H9 (cell line): ENCODE measurements at regions not wholly inside any gene's neighbourhood (a gene's known extent, or its start where the extent isn't known, plus 50 kb on each side); places are given as distances from the start of the nearest gene placed in this dataset.

ENCODE experiments used
- DNase-seq: peaks from one replicate; pipeline ENCODE4 v3.0.0-alpha.2; 2017
- H2AFZ ChIP-seq: one replicate; pipeline ENCODE4 v1.6.1; 2013; ENCODE audit warnings: mild to moderate bottlenecking, low read length, control low read depth, moderate library complexity
- H2AK5ac ChIP-seq: 2 replicates; pipeline ENCODE4 v1.6.1; 2013; ENCODE audit warnings: low read length, control low read depth, mixed read lengths; ENCODE audit not compliant: insufficient read length
- H2BK120ac ChIP-seq: one replicate; pipeline ENCODE4 v1.6.1; 2013; ENCODE audit warnings: low read depth, mild to moderate bottlenecking, low read length, control low read depth, inconsistent platforms; ENCODE audit not compliant: poor library complexity, severe bottlenecking
- H2BK12ac ChIP-seq: 2 replicates; pipeline ENCODE4 v1.6.1; 2013; ENCODE audit warnings: low read length, control low read depth, mixed read lengths, low read depth; ENCODE audit not compliant: insufficient read length
- H2BK15ac ChIP-seq: 2 replicates; pipeline ENCODE4 v1.6.1; 2013; ENCODE audit warnings: low read depth, low read length, control low read depth
- H2BK20ac ChIP-seq: one replicate; pipeline ENCODE4 v1.6.1; 2013; ENCODE audit warnings: low read depth, mild to moderate bottlenecking, low read length, control low read depth, inconsistent platforms; ENCODE audit not compliant: poor library complexity, severe bottlenecking
- H2BK5ac ChIP-seq: 2 replicates; pipeline ENCODE4 v1.6.1; 2013; ENCODE audit warnings: low read length, control low read depth, mixed read lengths; ENCODE audit not compliant: insufficient read length
- H3K14ac ChIP-seq: 2 replicates; pipeline ENCODE4 v1.6.1; 2013; ENCODE audit warnings: low read length, control low read depth; ENCODE audit not compliant: insufficient read depth
- H3K18ac ChIP-seq: 2 replicates; pipeline ENCODE4 v1.6.1; 2013; ENCODE audit warnings: low read depth, mild to moderate bottlenecking, mixed read lengths, low read length, control low read depth; ENCODE audit not compliant: insufficient read length
- H3K23ac ChIP-seq: 2 replicates; pipeline ENCODE4 v1.6.1; 2013; ENCODE audit warnings: low read length, control low read depth, mixed read lengths, low read depth; ENCODE audit not compliant: insufficient read length
- H3K23me2 ChIP-seq: 2 replicates; pipeline ENCODE4 v1.6.1; 2013; ENCODE audit warnings: low read depth, mild to moderate bottlenecking, mixed read lengths, low read length, control low read depth; ENCODE audit not compliant: insufficient read length, poor library complexity, severe bottlenecking
- H3K27ac ChIP-seq: 2 replicates; pipeline ENCODE4 v1.5.1; 2013; ENCODE audit warnings: low read length, control low read depth, mixed read lengths, low read depth; ENCODE audit not compliant: insufficient read length
- H3K27me3 ChIP-seq: 2 replicates; pipeline ENCODE4 v1.6.1; 2013; ENCODE audit warnings: low read length, control low read depth, inconsistent platforms; ENCODE audit not compliant: insufficient read depth
- H3K4ac ChIP-seq: 2 replicates; pipeline ENCODE4 v1.6.1; 2013; ENCODE audit warnings: low read depth, mild to moderate bottlenecking, control low read depth, inconsistent platforms, low read length, moderate library complexity
- H3K4me1 ChIP-seq: 2 replicates; pipeline ENCODE4 v1.6.1; 2013; ENCODE audit warnings: low read length, control low read depth, inconsistent platforms; ENCODE audit not compliant: insufficient read depth
- H3K4me2 ChIP-seq: 2 replicates; pipeline ENCODE4 v1.6.1; 2013; ENCODE audit warnings: low read length, control low read depth, mixed read lengths; ENCODE audit not compliant: insufficient read length, insufficient read depth
- H3K56ac ChIP-seq: 2 replicates; pipeline ENCODE4 v1.6.1; 2013; ENCODE audit warnings: low read depth, mild to moderate bottlenecking, mixed read lengths, low read length, control low read depth; ENCODE audit not compliant: insufficient read length
- H3K79me1 ChIP-seq: 2 replicates; pipeline ENCODE4 v1.6.1; 2013; ENCODE audit warnings: low read depth, mild to moderate bottlenecking, moderate library complexity, low read length, control low read depth, inconsistent platforms; ENCODE audit not compliant: insufficient read depth, poor library complexity, severe bottlenecking
- H3K79me2 ChIP-seq: 2 replicates; pipeline ENCODE4 v1.6.1; 2013; ENCODE audit warnings: low read length, control low read depth, inconsistent platforms; ENCODE audit not compliant: insufficient read depth
- H3K9ac ChIP-seq: 2 replicates; pipeline ENCODE4 v1.6.1; 2013; ENCODE audit warnings: low read length, control low read depth, mixed read lengths; ENCODE audit not compliant: insufficient read length; ENCODE audit errors: extremely low read depth
- H3K9me3 ChIP-seq: one replicate; pipeline ENCODE4 v1.6.1; 2013; ENCODE audit warnings: low read depth, low read length, inconsistent platforms; ENCODE audit not compliant: control insufficient read depth
- H3T11ph ChIP-seq: one replicate; pipeline ENCODE4 v1.6.1; 2013; ENCODE audit warnings: mild to moderate bottlenecking, low read length, control low read depth, inconsistent platforms
- H4K20me1 ChIP-seq: one replicate; pipeline ENCODE4 v1.6.1; 2013; ENCODE audit not compliant: control insufficient read depth, insufficient read length, insufficient read depth
- H4K5ac ChIP-seq: 2 replicates; pipeline ENCODE4 v1.6.1; 2013; ENCODE audit warnings: low read depth, mild to moderate bottlenecking, mixed read lengths, low read length, control low read depth; ENCODE audit not compliant: insufficient read length
- H4K8ac ChIP-seq: replicated peaks from 2 replicates; pipeline ENCODE4 v1.6.1; 2013; ENCODE audit warnings: low read length, control low read depth, mixed read lengths, low read depth; ENCODE audit not compliant: insufficient read length
- H4K91ac ChIP-seq: 2 replicates; pipeline ENCODE4 v1.6.1; 2013; ENCODE audit warnings: low read depth, mild to moderate bottlenecking, moderate library complexity, mixed read lengths, low read length, control low read depth; ENCODE audit not compliant: insufficient read length
- H3K27ac Mint-ChIP-seq, 3 experiments: 2 replicates in 2 of 3; 3 replicates in 1 of 3; pipeline ENCODE4 v1.8.0; 2020 to 2021; ENCODE audit warnings: mixed read lengths in 3 of 3, mild to moderate bottlenecking in 1 of 3, moderate library complexity in 1 of 3
- H3K27me3 Mint-ChIP-seq: 2 replicates; pipeline ENCODE4 v1.8.0; 2021; ENCODE audit warnings: low read depth, mild to moderate bottlenecking, moderate library complexity, mixed read lengths
- H3K36me3 Mint-ChIP-seq, 3 experiments: 2 replicates in 2 of 3; 3 replicates in 1 of 3; pipeline ENCODE4 v1.8.0; 2020 to 2021; ENCODE audit warnings: low read depth in 3 of 3, mixed read lengths in 3 of 3; ENCODE audit not compliant: insufficient read depth in 1 of 3
- H3K4me1 Mint-ChIP-seq, 2 experiments: 2 replicates each; pipeline ENCODE4 v1.8.0; 2020; ENCODE audit warnings: mixed read lengths in 2 of 2
- H3K4me3 Mint-ChIP-seq, 2 experiments: 2 replicates in 1 of 2; 3 replicates in 1 of 2; pipeline ENCODE4 v1.8.0; 2020 to 2021; ENCODE audit warnings: mild to moderate bottlenecking in 2 of 2, mixed read lengths in 2 of 2, moderate library complexity in 1 of 2
- H3K9me3 Mint-ChIP-seq, 2 experiments: 2 replicates in 1 of 2; 3 replicates in 1 of 2; pipeline ENCODE4 v1.8.0; 2020; ENCODE audit warnings: mild to moderate bottlenecking in 2 of 2, mixed read lengths in 2 of 2, moderate library complexity in 1 of 2
- WGBS: extraction: QIAGEN DNeasy Blood & Tissue Kit; methylation state at CpG from one replicate; pipeline ENCODE4 v1.1.7; 2013; ENCODE audit warnings: missing lambda C conversion rate, low lambda C conversion rate, mixed read lengths; ENCODE audit not compliant: insufficient read length; ENCODE audit errors: extremely low coverage; 5-methylcytosine and 5-hydroxymethylcytosine counted together
- TF ChIP-seq, protein P1 (sequence below): fragments of 200-600 bp; sonication (generic); conservative IDR thresholded peaks from 3 replicates; pipeline ENCODE4 v1.8.0; 2021; ENCODE audit warnings: antibody characterized with exemption, mild to moderate bottlenecking

DNA sequence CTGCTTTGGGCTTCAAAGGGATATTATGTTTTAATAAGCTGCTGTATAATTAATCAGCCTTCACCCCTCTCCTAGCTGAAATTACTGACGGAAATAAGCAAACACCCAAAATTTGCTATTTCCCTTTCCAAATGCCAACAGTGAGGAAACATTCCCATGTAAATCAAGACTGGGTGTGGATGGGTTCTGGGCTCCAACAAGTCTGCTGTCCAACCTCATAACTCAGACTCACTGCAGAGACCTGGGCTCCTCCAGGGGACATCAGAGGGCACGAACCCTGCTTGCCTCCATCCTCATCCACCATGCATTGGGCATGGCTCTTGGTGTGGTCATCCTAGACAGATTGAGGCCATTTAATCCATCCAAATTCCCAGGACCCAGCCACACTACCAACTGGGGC is 173.7 kb downstream of the C1D start:
- H2BK15ac ChIP-seq = no peak overlapping the region
- H4K5ac ChIP-seq = no peak overlapping the region
- H3K18ac ChIP-seq = no peak overlapping the region
- no peak overlapping the region for H2BK120ac ChIP-seq
- Mint-ChIP-seq H3K27me3 (peaks cover 4% of the 10 kb centered on the region), H3K27ac (no peak overlapping the region), H3K9me3 (no peaks in the 10 kb centered on the region), H3K36me3 (no peaks in the 10 kb centered on the region; a peak in 1 of 7 replicates), H3K4me1 (peaks cover 9 to 13% of the 10 kb centered on the region in 2 experiments; a peak in 3 of 4 replicates), H3K4me3 (no peak overlapping the region)
- no peak overlapping the region for H2AFZ ChIP-seq
- no peak overlapping the region for H3K4me2 ChIP-seq
- DNase-seq = no peak
- H2BK5ac ChIP-seq = no peak overlapping the region
- WGBS = no CpG with 5 or more reads among the region's 2 CpGs
- no peak overlapping the region for H3K14ac ChIP-seq
- no peaks in the 10 kb centered on the region for H3K79me2 ChIP-seq
- H2BK20ac ChIP-seq = no peak overlapping the region
- no peaks in the 10 kb centered on the region for H3K9me3 ChIP-seq
- no peak overlapping the region for H3K23ac ChIP-seq
- H3K79me1 ChIP-seq = no peaks in the 10 kb centered on the region
- H3T11ph ChIP-seq = no peak overlapping the region
- H3K9ac ChIP-seq = no peak overlapping the region
- no peaks in the 10 kb centered on the region for H4K20me1 ChIP-seq
- no peak overlapping the region for H4K91ac ChIP-seq
- TF ChIP-seq, protein P1, sequence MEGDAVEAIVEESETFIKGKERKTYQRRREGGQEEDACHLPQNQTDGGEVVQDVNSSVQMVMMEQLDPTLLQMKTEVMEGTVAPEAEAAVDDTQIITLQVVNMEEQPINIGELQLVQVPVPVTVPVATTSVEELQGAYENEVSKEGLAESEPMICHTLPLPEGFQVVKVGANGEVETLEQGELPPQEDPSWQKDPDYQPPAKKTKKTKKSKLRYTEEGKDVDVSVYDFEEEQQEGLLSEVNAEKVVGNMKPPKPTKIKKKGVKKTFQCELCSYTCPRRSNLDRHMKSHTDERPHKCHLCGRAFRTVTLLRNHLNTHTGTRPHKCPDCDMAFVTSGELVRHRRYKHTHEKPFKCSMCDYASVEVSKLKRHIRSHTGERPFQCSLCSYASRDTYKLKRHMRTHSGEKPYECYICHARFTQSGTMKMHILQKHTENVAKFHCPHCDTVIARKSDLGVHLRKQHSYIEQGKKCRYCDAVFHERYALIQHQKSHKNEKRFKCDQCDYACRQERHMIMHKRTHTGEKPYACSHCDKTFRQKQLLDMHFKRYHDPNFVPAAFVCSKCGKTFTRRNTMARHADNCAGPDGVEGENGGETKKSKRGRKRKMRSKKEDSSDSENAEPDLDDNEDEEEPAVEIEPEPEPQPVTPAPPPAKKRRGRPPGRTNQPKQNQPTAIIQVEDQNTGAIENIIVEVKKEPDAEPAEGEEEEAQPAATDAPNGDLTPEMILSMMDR = no peak
- no peak overlapping the region for H2BK12ac ChIP-seq
- H3K4me1 ChIP-seq = no peaks in the 10 kb centered on the region
- H3K56ac ChIP-seq = no peak overlapping the region
- H3K27me3 ChIP-seq = no peaks in the 10 kb centered on the region; the same call in 1 of the 2 replicates
- no peaks in the 10 kb centered on the region for H3K23me2 ChIP-seq
- no peak overlapping the region for H3K27ac ChIP-seq
- no peak overlapping the region for H3K4ac ChIP-seq
- no peak overlapping the region for H4K8ac ChIP-seq
- H2AK5ac ChIP-seq = no peak overlapping the region
